ENCODE measurements at regions not wholly inside any gene's neighbourhood (a gene's known extent, or its start where the extent isn't known, plus 50 kb on each side); places are given as distances from the start of the nearest gene placed in this dataset.

DNA sequence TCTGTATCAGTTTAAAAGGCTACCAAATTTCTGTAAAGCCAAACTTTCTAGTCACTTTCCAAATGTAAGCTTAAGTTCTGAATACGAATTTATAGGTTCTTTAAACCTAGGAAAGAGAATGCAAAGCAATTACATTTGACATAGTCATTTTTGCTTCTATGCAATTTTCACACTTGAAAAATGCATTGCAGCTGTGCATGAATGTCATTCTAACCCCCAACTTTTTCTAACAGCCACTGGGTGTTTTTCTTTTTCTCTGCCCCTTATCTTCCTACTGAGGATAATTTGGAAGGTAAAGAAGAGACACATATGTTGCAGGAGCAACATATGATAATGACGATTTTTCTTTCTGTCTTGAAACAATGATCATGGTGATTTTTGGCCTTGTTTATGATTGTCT lies 537.5 kb downstream of the SPRY1 start:
- TF ChIP-seq, protein P1, sequence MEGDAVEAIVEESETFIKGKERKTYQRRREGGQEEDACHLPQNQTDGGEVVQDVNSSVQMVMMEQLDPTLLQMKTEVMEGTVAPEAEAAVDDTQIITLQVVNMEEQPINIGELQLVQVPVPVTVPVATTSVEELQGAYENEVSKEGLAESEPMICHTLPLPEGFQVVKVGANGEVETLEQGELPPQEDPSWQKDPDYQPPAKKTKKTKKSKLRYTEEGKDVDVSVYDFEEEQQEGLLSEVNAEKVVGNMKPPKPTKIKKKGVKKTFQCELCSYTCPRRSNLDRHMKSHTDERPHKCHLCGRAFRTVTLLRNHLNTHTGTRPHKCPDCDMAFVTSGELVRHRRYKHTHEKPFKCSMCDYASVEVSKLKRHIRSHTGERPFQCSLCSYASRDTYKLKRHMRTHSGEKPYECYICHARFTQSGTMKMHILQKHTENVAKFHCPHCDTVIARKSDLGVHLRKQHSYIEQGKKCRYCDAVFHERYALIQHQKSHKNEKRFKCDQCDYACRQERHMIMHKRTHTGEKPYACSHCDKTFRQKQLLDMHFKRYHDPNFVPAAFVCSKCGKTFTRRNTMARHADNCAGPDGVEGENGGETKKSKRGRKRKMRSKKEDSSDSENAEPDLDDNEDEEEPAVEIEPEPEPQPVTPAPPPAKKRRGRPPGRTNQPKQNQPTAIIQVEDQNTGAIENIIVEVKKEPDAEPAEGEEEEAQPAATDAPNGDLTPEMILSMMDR (conservative IDR thresholded peaks at IDR 0.05), result no peak
- no peak for TF ChIP-seq ZFX (IDR thresholded peaks at IDR 0.05)
